Activated CD8-positive, alpha-beta T cell treated with anti-CD3 and anti-CD28 coated beads for 36 hours (primary cell): ENCODE measurements at regions not wholly inside any gene's neighbourhood (a gene's known extent, or its start where the extent isn't known, plus 50 kb on each side); places are given as distances from the start of the nearest gene placed in this dataset.

Experiments used
- ATAC-seq: fragments of 200-7000 bp; cut with Tn5 transposase; one replicate; pipeline ENCODE4 v1.10.0; 2021; ENCODE audit warnings: mild to moderate bottlenecking, moderate library complexity
- CTCF ChIA-PET: fragments of 350-600 bp; sonication (Branson Sonifier 250); formaldehyde crosslinking; loops from one replicate; lab custom pipeline; 2021; ENCODE audit warnings: antibody characterized with exemption; lab: Charles Lee
- POLR2A ChIA-PET: fragments of 350-600 bp; sonication (Branson Sonifier 250); formaldehyde crosslinking; loops from one replicate; lab custom pipeline; 2021; ENCODE audit warnings: antibody characterized with exemption; lab: Charles Lee
- DNase-seq: peaks from one replicate; pipeline ENCODE4 v3.0.0-alpha.2; 2020
- H3K27ac Mint-ChIP-seq: one replicate; pipeline ENCODE4 v1.8.0; 2021; ENCODE audit warnings: mild to moderate bottlenecking, mixed read lengths
- H3K27me3 Mint-ChIP-seq: one replicate; pipeline ENCODE4 v1.8.0; 2021; ENCODE audit warnings: mixed read lengths
- H3K36me3 Mint-ChIP-seq: one replicate; pipeline ENCODE4 v1.8.0; 2021; ENCODE audit warnings: low read depth, mixed read lengths
- H3K4me1 Mint-ChIP-seq: one replicate; pipeline ENCODE4 v1.8.0; 2021; ENCODE audit warnings: low read depth, mixed read lengths
- H3K4me3 Mint-ChIP-seq: one replicate; pipeline ENCODE4 v1.8.0; 2021; ENCODE audit warnings: mild to moderate bottlenecking, moderate library complexity, mixed read lengths
- H3K9me3 Mint-ChIP-seq: one replicate; pipeline ENCODE4 v1.8.0; 2021; ENCODE audit warnings: mixed read lengths
- intact Hi-C: fragments of 100-400 bp; cut with micrococcal nuclease; formaldehyde crosslinking; loops from one replicate; pipeline ENCODE4 v1.10.0; 2022
- TF ChIP-seq, protein P1 (sequence below): fragments of 200-600 bp; IDR thresholded peaks from one replicate; pipeline ENCODE4 v1.8.0; 2022; ENCODE audit warnings: antibody characterized with exemption, mild to moderate bottlenecking

DNA sequence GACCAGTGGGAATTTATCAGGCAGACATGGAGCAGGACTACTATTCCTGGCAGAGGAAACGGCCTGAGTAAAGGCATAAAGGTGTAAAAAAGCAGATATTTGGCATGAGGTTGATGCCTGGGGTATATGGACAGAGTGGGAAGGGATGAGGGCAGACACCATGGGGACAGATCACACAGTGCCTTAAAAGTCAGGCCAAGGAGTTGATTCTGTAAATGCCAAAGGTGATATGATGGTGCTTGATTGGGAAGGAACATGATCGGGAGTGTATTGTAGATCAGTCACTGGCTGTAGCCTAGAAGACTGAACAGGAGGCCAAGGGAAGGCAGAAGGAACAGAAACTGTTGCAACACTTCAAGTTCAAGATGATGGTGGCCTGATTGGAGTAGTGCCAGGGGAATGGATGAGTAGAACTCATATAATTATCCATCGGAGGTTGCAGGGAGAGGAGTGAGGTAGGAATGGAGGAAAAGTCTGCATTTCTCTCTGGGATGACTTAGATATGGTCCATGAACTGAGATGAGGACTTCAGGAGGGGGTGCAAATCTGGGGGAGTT is 594.3 kb upstream of the KLF4 start:
- intact Hi-C loops: no loop called here
- H3K4me3 Mint-ChIP-seq: no peak overlapping the region
- TF ChIP-seq, protein P1, sequence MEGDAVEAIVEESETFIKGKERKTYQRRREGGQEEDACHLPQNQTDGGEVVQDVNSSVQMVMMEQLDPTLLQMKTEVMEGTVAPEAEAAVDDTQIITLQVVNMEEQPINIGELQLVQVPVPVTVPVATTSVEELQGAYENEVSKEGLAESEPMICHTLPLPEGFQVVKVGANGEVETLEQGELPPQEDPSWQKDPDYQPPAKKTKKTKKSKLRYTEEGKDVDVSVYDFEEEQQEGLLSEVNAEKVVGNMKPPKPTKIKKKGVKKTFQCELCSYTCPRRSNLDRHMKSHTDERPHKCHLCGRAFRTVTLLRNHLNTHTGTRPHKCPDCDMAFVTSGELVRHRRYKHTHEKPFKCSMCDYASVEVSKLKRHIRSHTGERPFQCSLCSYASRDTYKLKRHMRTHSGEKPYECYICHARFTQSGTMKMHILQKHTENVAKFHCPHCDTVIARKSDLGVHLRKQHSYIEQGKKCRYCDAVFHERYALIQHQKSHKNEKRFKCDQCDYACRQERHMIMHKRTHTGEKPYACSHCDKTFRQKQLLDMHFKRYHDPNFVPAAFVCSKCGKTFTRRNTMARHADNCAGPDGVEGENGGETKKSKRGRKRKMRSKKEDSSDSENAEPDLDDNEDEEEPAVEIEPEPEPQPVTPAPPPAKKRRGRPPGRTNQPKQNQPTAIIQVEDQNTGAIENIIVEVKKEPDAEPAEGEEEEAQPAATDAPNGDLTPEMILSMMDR: no peak
- H3K36me3 Mint-ChIP-seq: no peaks in the 10 kb centered on the region
- H3K27ac Mint-ChIP-seq: no peak overlapping the region
- ChIA-PET POLR2A (no interaction called here), CTCF (no interaction called here)
- DNase-seq: no peak
- no peaks in the 10 kb centered on the region for H3K27me3 Mint-ChIP-seq
- no peaks in the 10 kb centered on the region for H3K4me1 Mint-ChIP-seq
- ATAC-seq: no peak
- no peaks in the 10 kb centered on the region for H3K9me3 Mint-ChIP-seq

DNA sequence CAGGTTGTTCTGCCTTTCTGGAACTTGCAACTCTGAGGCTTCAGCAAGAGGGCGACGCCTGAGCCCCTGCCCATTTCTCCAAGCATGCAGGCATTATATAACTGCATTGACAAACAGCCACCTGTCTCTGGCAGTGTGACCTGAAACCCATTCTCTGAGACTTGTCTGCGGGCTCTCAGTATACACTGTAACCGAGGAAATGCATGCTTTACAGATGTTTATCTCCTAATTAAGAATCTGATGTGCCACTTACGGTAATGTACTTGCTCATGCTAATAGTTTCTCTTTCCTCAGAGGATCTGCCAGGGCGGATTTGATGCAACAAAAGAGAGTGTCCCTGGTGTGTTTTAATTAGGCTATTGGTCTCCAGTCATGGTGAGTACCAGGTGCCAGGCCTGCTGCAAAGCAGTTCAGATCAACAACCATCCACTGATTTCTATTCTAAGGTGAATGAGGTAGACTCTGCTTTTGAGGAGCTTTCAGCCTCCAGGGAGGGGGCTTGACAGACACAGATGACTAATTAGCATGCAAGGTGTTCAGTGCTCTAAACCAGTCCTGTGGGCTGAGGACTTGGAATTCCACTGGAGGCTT is 593.7 kb upstream of the KLF4 start:
- H3K27me3 Mint-ChIP-seq: no peaks in the 10 kb centered on the region
- H3K36me3 Mint-ChIP-seq: no peaks in the 10 kb centered on the region
- H3K9me3 Mint-ChIP-seq: no peaks in the 10 kb centered on the region
- no peak overlapping the region for H3K27ac Mint-ChIP-seq
- POLR2A ChIA-PET: no interaction called here
- TF ChIP-seq, protein P1: no peak
- no peak overlapping the region for H3K4me3 Mint-ChIP-seq
- no peaks in the 10 kb centered on the region for H3K4me1 Mint-ChIP-seq
- intact Hi-C loops: no loop called here
- ATAC-seq (no peak), DNase-seq (no peak)
- CTCF ChIA-PET: no interaction called here

DNA sequence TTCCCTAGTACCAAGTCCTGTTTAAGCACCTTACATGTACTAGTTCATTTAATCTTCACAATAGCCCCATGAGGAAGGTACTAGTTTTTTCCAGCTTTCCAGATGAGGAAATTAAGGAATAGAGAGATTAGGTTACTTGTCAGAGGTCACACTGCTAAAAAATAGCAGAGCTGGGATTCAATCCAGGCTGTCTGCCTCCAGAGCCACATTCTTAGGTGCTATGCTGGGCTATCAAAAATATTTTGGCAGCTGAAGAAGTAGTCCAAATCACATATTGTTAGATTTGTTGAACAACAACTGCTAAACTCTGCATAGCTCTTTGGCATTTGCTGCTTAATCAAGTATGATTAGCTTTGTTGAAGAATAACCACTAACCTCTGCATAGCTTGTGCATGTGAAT is 591.5 kb upstream of the KLF4 start:
- no peak overlapping the region for H3K4me3 Mint-ChIP-seq
- no peak for ATAC-seq
- H3K27ac Mint-ChIP-seq: no peak overlapping the region
- TF ChIP-seq, protein P1: no peak
- DNase-seq: no peak
- H3K36me3 Mint-ChIP-seq: no peaks in the 10 kb centered on the region
- intact Hi-C loops: no loop called here
- CTCF ChIA-PET: no interaction called here
- POLR2A ChIA-PET: no interaction called here
- H3K9me3 Mint-ChIP-seq: no peaks in the 10 kb centered on the region
- H3K4me1 Mint-ChIP-seq: no peaks in the 10 kb centered on the region
- H3K27me3 Mint-ChIP-seq: no peaks in the 10 kb centered on the region

DNA sequence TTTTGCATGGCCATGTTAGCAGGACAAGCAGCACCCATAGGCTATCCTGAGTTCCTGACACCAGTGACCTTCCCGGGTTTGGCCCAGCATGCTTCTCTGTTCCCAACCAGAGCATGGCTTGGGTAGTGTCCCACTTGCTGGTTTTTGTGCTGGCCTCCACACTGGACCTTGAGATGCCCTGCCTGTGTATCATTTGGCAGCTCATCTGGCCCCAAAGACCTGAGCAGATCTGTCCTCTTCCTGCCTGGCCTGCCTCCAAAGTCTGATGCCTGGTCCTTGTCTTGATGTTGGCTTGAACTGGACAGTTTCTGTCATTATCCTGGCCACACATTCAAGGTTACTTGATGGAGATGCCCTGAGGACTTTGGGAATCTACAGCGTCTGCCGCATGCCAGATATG is 590.7 kb upstream of the KLF4 start:
- ATAC-seq (no peak), DNase-seq (no peak)
- CTCF ChIA-PET: no interaction called here
- no peak overlapping the region for H3K4me3 Mint-ChIP-seq
- POLR2A ChIA-PET: no interaction called here
- no peaks in the 10 kb centered on the region for H3K36me3 Mint-ChIP-seq
- intact Hi-C loops: no loop called here
- no peaks in the 10 kb centered on the region for H3K4me1 Mint-ChIP-seq
- H3K27me3 Mint-ChIP-seq: no peaks in the 10 kb centered on the region
- H3K9me3 Mint-ChIP-seq: no peaks in the 10 kb centered on the region
- no peak overlapping the region for H3K27ac Mint-ChIP-seq
- TF ChIP-seq, protein P1: no peak

DNA sequence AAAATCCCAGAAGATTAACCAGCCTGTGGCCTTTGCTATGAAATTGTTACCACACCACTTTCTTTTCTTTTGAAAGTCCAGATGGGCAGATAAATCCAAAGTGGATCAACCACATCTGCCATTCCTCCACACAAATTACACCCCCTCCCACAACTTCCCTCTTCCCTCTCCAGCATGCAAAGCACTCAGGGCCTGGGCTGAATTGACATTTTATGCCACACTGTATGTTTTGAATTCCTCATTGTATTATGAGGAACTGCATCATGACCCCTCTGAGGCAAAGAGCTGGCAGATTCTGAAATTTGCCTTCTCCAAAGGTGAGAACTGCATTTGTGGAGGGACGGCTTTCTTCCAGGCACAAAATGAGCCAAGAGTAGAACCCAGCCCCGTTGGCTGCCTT is 589.2 kb upstream of the KLF4 start:
- CTCF ChIA-PET: no interaction called here
- no peaks in the 10 kb centered on the region for H3K27me3 Mint-ChIP-seq
- H3K9me3 Mint-ChIP-seq: no peaks in the 10 kb centered on the region
- POLR2A ChIA-PET: no interaction called here
- intact Hi-C loops: no loop called here
- TF ChIP-seq, protein P1: no peak
- H3K4me1 Mint-ChIP-seq: no peaks in the 10 kb centered on the region
- no peak overlapping the region for H3K27ac Mint-ChIP-seq
- no peak overlapping the region for H3K4me3 Mint-ChIP-seq
- ATAC-seq (no peak), DNase-seq (no peak)
- no peaks in the 10 kb centered on the region for H3K36me3 Mint-ChIP-seq
